Neural crest cell (in vitro differentiated cells): ENCODE measurements at regions not wholly inside any gene's neighbourhood (a gene's known extent, or its start where the extent isn't known, plus 50 kb on each side); places are given as distances from the start of the nearest gene placed in this dataset.

ENCODE experiments used
- DNase-seq: peaks from one replicate; pipeline ENCODE4 v3.0.0; 2021; ENCODE audit warnings: low read depth, mixed read lengths, low spot score
- H3K27ac Mint-ChIP-seq: one replicate; pipeline ENCODE4 v1.8.0; 2021; ENCODE audit warnings: mild to moderate bottlenecking, mixed read lengths; ENCODE audit not compliant: unreplicated experiment
- H3K27me3 Mint-ChIP-seq: 2 replicates; pipeline ENCODE4 v1.8.0; 2021; ENCODE audit warnings: low read depth, mild to moderate bottlenecking, mixed read lengths
- H3K36me3 Mint-ChIP-seq: 2 replicates; pipeline ENCODE4 v1.8.0; 2021; ENCODE audit warnings: low read depth, mild to moderate bottlenecking, mixed read lengths
- H3K4me1 Mint-ChIP-seq: 2 replicates; pipeline ENCODE4 v1.8.0; 2021; ENCODE audit warnings: mixed read lengths
- H3K4me3 Mint-ChIP-seq: one replicate; pipeline ENCODE4 v1.8.0; 2021; ENCODE audit warnings: mild to moderate bottlenecking, mixed read lengths
- H3K9me3 Mint-ChIP-seq: 2 replicates; pipeline ENCODE4 v1.8.0; 2021; ENCODE audit warnings: mixed read lengths
- CTCF ChIP-seq: fragments of 200-600 bp; sonication (generic); conservative IDR thresholded peaks from 2 replicates; pipeline ENCODE4 v1.5.0; 2021; ENCODE audit warnings: antibody characterized with exemption, mild to moderate bottlenecking

GRCh38 chr4:64465263-64465662, 56.0 kb upstream of the TECRL start:
- Mint-ChIP-seq H3K27me3 (no peaks in the 10 kb centered on the region), H3K4me3 (no peak overlapping the region), H3K9me3 (no peaks in the 10 kb centered on the region), H3K36me3 (no peaks in the 10 kb centered on the region), H3K4me1 (no peaks in the 10 kb centered on the region), H3K27ac (no peak overlapping the region)
- TF ChIP-seq CTCF = no peak
- no peak for DNase-seq

- no peaks in the 10 kb centered on the region for H3K36me3 Mint-ChIP-seq
- no peak for TF ChIP-seq CTCF
- H3K9me3 Mint-ChIP-seq = no peaks in the 10 kb centered on the region
- no peaks in the 10 kb centered on the region for H3K27me3 Mint-ChIP-seq
- H3K4me3 Mint-ChIP-seq = no peak overlapping the region
- no peaks in the 10 kb centered on the region for H3K4me1 Mint-ChIP-seq
- no peak for DNase-seq
- no peak overlapping the region for H3K27ac Mint-ChIP-seq
Measured at GRCh38 chr4:64464581-64464980, 55.3 kb upstream of the TECRL start.
